ENCODE measurements at regions not wholly inside any gene's neighbourhood (a gene's known extent, or its start where the extent isn't known, plus 50 kb on each side); places are given as distances from the start of the nearest gene placed in this dataset.
A peak's percentile ranks its signal among the peaks of the same experiment; 100 is the strongest.
"Not testable (repeated sequence)": the region's sequence is repeated elsewhere in the genome, so short reads cannot be mapped to it uniquely, and the experiment has no call there.

DNA sequence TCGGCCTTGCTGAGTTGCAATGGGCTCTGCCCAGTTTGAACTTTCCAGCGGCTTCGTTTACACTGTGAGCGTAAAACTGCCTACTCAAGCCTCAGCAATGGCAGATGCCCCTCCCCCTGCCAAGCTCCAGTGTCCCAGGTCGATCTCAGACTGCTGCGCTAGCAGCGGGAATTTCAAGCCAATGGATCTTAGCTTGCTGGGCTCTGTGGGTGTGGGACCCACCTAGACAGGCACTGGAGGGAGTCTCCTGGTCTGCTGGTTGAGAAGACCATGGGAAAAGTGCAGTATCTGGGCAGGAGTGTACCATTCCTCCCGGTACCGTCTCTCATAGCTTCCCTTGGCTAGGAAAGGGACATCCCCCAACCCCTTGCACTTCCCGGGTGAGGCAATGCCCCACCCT, 88.2 kb downstream of the KLHL28 start:
- peaks cover 0 to 21% (median 7%) of the 10 kb centered on the region in 9 donors for H3K9me3 Mint-ChIP-seq
- H3K27me3 Mint-ChIP-seq = peaks cover 11 to 33% (median 16%) of the 10 kb centered on the region in 5 donors
- H3K27ac Mint-ChIP-seq = no peak overlapping the region
- peaks cover 0 to 9% (median 7%) of the 10 kb centered on the region in 3 donors for H3K36me3 Mint-ChIP-seq
- POLR2A ChIA-PET = no interaction called here
- DNase-seq = no peak
- H3K4me1 Mint-ChIP-seq = no peaks in the 10 kb centered on the region
- no peak overlapping the region for H3K4me3 Mint-ChIP-seq
- no peak for ATAC-seq

DNA sequence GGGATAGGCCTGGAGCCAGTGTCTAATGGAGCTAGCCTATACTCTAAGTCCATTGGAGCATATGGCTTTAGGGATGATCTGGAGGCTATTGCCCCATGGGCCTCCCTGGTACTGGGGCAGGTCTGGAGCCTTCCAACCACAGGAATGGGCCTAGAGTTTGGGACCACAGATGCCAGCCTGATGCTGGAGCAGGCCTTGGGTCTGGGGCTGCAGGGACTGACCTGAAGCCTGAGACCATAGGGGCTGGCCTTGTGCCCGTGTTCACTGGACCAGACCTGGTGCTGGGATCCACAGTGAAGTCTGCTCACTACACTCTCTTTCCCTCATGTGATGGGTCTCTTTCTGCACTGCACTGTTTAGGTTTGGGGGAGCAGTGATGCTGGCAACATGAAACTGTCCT, 95.0 kb downstream of the KLHL28 start:
- ATAC-seq (no peak), DNase-seq (no peak)
- H3K27ac Mint-ChIP-seq = no peak overlapping the region
- H3K27me3 Mint-ChIP-seq = peaks cover 6 to 11% (median 10%) of the 10 kb centered on the region in 5 donors
- H3K9me3 Mint-ChIP-seq = peaks cover 0 to 13% (median 5%) of the 10 kb centered on the region in 9 donors
- no peak overlapping the region for H3K4me3 Mint-ChIP-seq
- H3K36me3 Mint-ChIP-seq = no peaks in the 10 kb centered on the region
- POLR2A ChIA-PET = no interaction called here
- no peaks in the 10 kb centered on the region for H3K4me1 Mint-ChIP-seq

GRCh38 chr14:44866322-44866721, 95.4 kb downstream of the KLHL28 start:
- H3K9me3 Mint-ChIP-seq = peaks cover 0 to 11% (median 2%) of the 10 kb centered on the region in 9 donors
- no peak for ATAC-seq
- H3K27ac Mint-ChIP-seq = no peak overlapping the region

DNA sequence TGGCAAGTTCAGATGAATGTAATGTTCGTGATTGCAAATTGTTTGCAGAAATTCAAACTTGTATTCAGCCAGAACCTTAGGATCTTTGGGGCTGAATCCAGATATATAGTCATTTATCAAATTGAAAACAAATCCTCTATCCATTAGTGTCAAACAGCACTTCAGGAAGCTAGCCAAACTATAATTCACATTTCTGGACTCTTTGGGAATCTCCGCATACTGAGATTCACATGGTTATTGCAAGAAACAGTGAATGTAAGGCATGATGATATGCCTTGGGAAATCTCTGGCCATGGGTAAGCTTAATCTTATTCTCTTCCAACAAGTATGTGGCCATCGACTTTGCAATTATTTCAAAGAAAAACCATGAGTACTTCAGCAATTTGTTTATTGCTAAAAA, 98.5 kb downstream of the KLHL28 start:
- POLR2A ChIA-PET = no interaction called here
- H3K4me1 Mint-ChIP-seq = no peaks in the 10 kb centered on the region
- H3K9me3 Mint-ChIP-seq = peaks cover 0 to 9% (median 3%) of the 10 kb centered on the region in 9 donors
- no peak overlapping the region for H3K4me3 Mint-ChIP-seq
- DNase-seq = no peak
- H3K27ac Mint-ChIP-seq = no peak overlapping the region
- H3K27me3 Mint-ChIP-seq = peaks cover 3 to 14% (median 7%) of the 10 kb centered on the region in 5 donors
- no peak for ATAC-seq
- H3K36me3 Mint-ChIP-seq = no peaks in the 10 kb centered on the region

More at GRCh38 chr14:44866322-44866721, 95.4 kb downstream of the KLHL28 start:
- no peak overlapping the region for H3K4me3 Mint-ChIP-seq
- peaks cover 6 to 11% (median 10%) of the 10 kb centered on the region in 5 donors for H3K27me3 Mint-ChIP-seq
- DNase-seq = no peak
- H3K36me3 Mint-ChIP-seq = no peaks in the 10 kb centered on the region
- H3K4me1 Mint-ChIP-seq = no peaks in the 10 kb centered on the region
- POLR2A ChIA-PET = no interaction called here

DNA sequence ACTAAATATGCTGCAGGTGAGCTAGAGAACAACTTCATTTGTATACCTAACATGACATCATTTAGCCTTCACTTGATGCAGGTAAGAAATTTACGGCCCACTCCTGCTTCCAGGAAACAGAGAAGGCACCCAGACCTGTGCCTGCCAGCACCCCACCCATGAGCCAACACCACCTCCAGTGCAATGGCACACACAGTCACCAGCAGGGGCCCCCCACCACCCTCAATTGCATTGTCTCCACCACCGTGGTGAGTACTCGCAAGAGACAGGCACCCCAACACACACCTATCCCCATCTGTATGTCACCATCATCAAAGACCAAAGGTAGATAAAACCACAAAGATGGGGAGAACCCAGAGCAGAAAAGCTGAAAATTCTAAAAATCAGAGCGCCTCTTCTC, 107.6 kb downstream of the KLHL28 start:
- POLR2A ChIA-PET = no interaction called here
- H3K4me3 Mint-ChIP-seq = no peak overlapping the region
- ATAC-seq (no peak), DNase-seq (peak in 1 of 10 donors; percentile 7)
- no peak overlapping the region for H3K27ac Mint-ChIP-seq
- H3K4me1 Mint-ChIP-seq = peaks cover 0 to 3% (median 0%) of the 10 kb centered on the region in 4 donors
- peaks cover 22 to 32% (median 31%) of the 10 kb centered on the region in 5 donors for H3K27me3 Mint-ChIP-seq
- peaks cover 0 to 15% (median 4%) of the 10 kb centered on the region in 9 donors for H3K9me3 Mint-ChIP-seq
- peaks cover 0 to 5% (median 2%) of the 10 kb centered on the region in 3 donors for H3K36me3 Mint-ChIP-seq

DNA sequence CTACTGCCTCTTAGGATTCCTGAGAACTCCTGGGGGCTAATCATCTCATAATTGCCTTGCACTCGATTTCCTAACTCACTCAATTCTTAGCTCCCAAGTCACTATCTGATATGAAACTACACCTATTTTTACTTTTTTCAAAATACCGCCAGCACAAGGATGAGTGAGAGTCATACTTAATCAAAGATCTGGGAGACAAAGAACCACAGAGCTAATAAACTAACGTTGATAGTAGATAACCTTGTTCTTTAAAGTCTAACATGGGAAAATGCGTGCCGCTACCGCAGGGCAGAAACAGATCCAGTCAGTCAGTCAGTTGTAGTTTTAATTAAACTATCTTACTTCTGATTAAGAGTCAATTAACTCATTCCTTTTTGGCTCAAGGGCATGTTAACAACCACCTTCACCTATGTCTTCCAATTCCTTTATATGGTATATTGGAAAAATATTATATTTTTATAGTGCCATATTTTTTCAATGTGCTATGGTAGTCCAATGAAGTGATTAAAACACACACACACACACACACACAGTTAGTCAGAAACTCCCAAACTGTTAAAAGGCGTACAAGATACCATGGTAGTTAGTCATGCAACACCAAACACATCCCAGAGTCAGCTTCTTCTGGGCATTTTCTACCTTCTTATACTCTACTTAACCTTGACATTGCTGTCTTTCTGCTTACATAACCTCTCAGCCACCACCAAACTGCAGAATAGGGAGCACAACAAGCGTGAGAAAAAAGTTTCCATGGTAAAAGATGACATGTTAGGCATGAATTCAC, 114.0 kb downstream of the KLHL28 start:
- Mint-ChIP-seq H3K4me3 (no peak overlapping the region), H3K27ac (peak overlapping the region in 1 of 10 donors; percentile 57), H3K4me1 (peaks cover 0 to 6% (median 3%) of the 10 kb centered on the region in 4 donors), H3K27me3 (peaks cover 0 to 18% (median 7%) of the 10 kb centered on the region in 5 donors), H3K9me3 (no peaks in the 10 kb centered on the region), H3K36me3 (no peaks in the 10 kb centered on the region)
- POLR2A ChIA-PET = no interaction called here
- ATAC-seq (no peak), DNase-seq (no peak)

DNA sequence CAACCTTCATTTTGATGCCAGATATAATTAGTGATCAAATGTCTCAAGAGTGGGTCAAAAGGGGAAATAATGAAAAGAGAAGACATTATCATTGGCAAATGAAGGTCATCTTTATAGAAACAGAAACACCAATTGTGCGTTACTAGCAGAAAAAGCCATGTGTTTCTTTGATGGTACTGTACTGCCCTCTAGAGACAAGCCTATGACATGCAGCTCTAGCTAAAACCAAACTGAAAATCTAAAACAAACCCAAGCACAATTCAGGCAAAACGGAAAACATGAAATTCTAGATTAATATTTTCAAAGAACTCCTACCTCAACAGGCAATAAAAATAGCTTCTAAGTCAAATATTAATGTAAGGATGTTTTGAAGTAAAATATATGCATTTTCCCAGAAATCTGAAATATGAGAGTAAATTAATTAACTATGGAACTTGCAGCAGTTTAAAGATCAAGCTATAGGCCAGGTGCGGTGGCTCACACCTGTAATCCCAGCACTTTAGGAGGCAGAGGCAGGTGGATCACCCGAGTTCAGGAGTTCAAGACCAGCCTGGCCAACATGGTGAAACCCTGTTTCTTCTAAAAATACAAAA, 115.4 kb downstream of the KLHL28 start:
- no peak overlapping the region for H3K27ac Mint-ChIP-seq
- ATAC-seq (peak in 1 of 2 donors; percentile 49), DNase-seq (peak in 5 of 10 donors; percentile 8 to 46 (median 43))
- H3K27me3 Mint-ChIP-seq = peaks cover 0 to 16% (median 10%) of the 10 kb centered on the region in 5 donors
- H3K4me3 Mint-ChIP-seq = peak overlapping the region in 1 of 10 donors; percentile 21
- H3K9me3 Mint-ChIP-seq = no peaks in the 10 kb centered on the region
- POLR2A ChIA-PET = no interaction called here
- no peaks in the 10 kb centered on the region for H3K36me3 Mint-ChIP-seq
- peaks cover 0 to 6% (median 3%) of the 10 kb centered on the region in 4 donors for H3K4me1 Mint-ChIP-seq

DNA sequence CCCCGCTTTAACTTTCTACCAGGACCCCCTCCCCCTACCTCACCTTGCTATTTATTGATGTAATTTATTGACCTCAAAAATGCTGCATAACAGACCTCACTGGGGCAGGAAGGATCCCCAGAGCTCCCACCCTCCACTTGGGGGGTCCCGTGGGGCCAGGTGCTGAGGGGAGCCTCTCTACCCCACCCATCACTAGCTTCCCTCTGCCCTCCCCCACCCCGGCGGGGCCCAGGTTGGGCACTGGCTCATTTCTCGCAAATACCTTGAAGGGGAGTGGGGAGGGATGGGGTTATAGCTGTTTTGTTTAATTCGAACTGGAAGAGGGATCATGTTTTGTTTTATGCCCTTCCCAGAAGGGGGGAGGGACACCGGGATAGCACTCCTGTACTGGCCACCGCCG, 125.8 kb downstream of the KLHL28 start:
- H3K36me3 Mint-ChIP-seq, H3K4me1 Mint-ChIP-seq, ATAC-seq, H3K27ac Mint-ChIP-seq, POLR2A ChIA-PET, H3K9me3 Mint-ChIP-seq, DNase-seq, H3K4me3 Mint-ChIP-seq: not testable (repeated sequence)
- H3K27me3 Mint-ChIP-seq = peaks cover 5 to 34% (median 18%) of the 10 kb centered on the region in 5 donors

DNA sequence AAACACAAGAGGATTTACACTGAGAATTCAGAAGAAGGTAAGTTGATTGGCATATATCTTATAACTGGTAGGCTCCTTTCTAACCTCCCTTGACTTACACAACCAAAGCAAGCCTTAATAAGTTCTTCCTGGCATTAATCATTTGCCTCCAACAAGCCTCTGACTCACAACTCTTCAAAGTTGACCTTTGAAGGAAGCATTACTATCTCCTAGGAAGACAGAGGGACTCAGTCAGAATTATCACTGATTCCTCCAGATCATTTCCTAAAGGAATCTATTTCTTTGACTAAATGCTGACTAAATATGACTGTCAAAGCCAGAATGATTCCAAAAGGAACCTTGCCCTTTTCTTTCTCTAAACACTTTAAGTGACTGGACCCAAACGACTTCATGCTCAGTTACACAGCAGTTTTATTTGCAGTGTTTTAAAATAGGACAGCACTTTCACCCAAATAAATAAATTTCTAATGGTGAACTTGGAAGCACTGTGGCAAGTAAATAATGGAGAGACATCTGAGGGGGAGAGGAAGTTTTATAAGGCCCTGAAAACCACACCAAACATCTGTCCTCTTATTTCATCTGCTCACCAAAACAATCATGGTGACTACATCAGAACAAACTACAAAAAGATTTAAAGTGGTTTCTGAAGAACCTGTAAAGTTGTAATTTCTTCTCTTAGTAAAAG, 128.2 kb downstream of the KLHL28 start:
- Mint-ChIP-seq H3K9me3 (peaks cover 0 to under 1% (median 0%) of the 10 kb centered on the region in 9 donors), H3K36me3 (no peaks in the 10 kb centered on the region), H3K4me3 (no peak overlapping the region), H3K4me1 (no peaks in the 10 kb centered on the region), H3K27ac (no peak overlapping the region), H3K27me3 (peaks cover 7 to 20% (median 15%) of the 10 kb centered on the region in 5 donors)
- no peak for DNase-seq
- POLR2A ChIA-PET = no interaction called here
- no peak for ATAC-seq

DNA sequence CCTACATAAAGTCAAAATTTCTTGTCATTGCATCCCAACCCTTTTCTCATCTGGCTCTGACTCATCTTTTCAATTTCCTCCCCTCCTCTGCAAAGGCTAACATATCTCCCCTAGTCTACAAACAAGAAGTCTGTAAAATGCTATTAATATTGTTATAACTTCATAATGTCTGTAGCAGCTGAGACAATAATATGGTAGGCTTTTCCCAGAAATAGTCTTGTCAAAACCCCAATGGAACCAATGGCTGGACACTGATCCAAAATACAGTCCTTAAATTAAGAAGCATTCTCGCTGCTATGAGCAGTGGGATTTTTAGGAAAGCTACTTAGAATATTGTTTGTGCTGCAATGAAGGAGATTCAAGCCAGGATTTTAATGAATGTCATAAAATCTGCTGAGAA, 131.4 kb downstream of the KLHL28 start:
- no peak overlapping the region for H3K4me3 Mint-ChIP-seq
- no peak for ATAC-seq
- peaks cover 7 to 21% (median 11%) of the 10 kb centered on the region in 5 donors for H3K27me3 Mint-ChIP-seq
- no peaks in the 10 kb centered on the region for H3K4me1 Mint-ChIP-seq
- peaks cover 0 to 3% (median 0%) of the 10 kb centered on the region in 9 donors for H3K9me3 Mint-ChIP-seq
- no peaks in the 10 kb centered on the region for H3K36me3 Mint-ChIP-seq
- H3K27ac Mint-ChIP-seq = no peak overlapping the region
- POLR2A ChIA-PET = no interaction called here
- DNase-seq = no peak

DNA sequence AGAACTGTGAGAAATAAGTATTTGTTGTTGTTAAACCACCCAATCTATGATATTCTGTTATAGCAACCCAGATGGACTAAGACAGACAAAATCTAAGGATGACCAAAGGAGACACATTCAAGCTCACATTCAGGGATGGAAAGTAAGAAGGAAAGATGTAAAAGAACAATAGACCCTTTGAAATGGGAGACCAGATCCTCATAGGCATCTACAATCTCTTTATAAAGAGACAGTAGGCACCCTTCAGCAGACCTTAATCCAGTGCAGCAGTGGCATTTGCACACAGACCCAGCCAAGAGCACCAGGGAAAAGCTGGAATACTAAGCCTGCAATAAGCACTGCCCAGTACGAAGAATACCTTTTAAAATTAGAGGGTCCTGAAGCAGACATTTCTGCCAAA, 132.7 kb downstream of the KLHL28 start:
- H3K27ac Mint-ChIP-seq = no peak overlapping the region
- DNase-seq (no peak), ATAC-seq (no peak)
- no peaks in the 10 kb centered on the region for H3K36me3 Mint-ChIP-seq
- H3K4me3 Mint-ChIP-seq = no peak overlapping the region
- H3K27me3 Mint-ChIP-seq = peaks cover 6 to 18% (median 7%) of the 10 kb centered on the region in 5 donors
- POLR2A ChIA-PET = no interaction called here
- peaks cover 0 to 5% (median 2%) of the 10 kb centered on the region in 9 donors for H3K9me3 Mint-ChIP-seq
- no peaks in the 10 kb centered on the region for H3K4me1 Mint-ChIP-seq

DNA sequence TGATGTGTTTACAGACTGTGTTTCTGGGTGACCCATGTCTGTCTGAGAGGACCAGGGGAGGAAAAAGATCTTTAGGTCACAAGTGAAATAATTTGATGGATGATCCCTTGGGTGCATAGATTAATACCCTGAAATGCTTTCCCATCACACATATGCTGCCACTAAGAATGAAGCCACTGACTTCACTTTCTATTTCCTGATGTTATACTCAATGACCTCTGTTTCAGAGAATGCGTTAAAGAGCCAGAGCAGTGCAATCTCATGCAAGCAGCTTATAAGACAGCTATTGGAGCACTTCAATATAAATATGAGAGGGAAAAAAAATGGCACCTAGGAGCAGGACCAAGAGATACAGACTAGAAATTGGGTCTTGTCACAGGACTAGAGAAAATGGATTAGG, 133.7 kb downstream of the KLHL28 start:
- POLR2A ChIA-PET = no interaction called here
- H3K27ac Mint-ChIP-seq = no peak overlapping the region
- ATAC-seq (no peak), DNase-seq (no peak)
- H3K4me3 Mint-ChIP-seq = no peak overlapping the region
- no peaks in the 10 kb centered on the region for H3K36me3 Mint-ChIP-seq
- H3K27me3 Mint-ChIP-seq = peaks cover 7 to 22% (median 9%) of the 10 kb centered on the region in 5 donors
- peaks cover 0 to 9% (median 2%) of the 10 kb centered on the region in 9 donors for H3K9me3 Mint-ChIP-seq
- no peaks in the 10 kb centered on the region for H3K4me1 Mint-ChIP-seq
